Left renal pelvis (tissue), 4 donors: ENCODE measurements at regions not wholly inside any gene's neighbourhood (a gene's known extent, or its start where the extent isn't known, plus 50 kb on each side); places are given as distances from the start of the nearest gene placed in this dataset.

ENCODE experiments used
- DNase-seq, 4 donors: peaks; one replicate each; pipeline ENCODE4 v3.0.0-alpha.2; 2013; ENCODE audit warnings: low read depth in 4 of 4, low spot score in 3 of 4

GRCh38 chr20:60649541-60649940 is 602.5 kb upstream of the CDH4 start:
- DNase-seq, result no peak

DNA sequence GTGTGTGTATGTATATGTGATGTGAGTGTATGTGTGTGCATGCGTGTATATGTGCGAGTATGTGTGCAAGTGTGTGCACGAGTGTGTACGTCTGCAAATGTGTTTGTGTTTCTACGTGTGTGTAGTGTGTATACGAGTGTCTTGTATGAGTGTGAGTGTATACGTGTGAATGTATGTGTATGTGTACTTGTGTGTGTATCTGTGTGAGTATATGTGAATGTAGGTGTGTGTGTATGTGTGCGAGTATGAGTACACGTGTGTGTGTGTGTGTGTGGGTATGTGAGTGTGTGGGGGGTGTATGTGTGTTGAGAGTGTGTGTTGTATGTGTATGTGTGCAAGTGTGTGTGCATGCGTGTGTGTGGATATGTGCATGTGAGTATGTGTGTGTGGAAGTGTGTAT is 602.0 kb upstream of the CDH4 start:
- no peak for DNase-seq

GRCh38 chr20:60652046-60652445 is 600.0 kb upstream of the CDH4 start:
- DNase-seq, result no peak

GRCh38 chr20:60652615-60653014 is 599.4 kb upstream of the CDH4 start:
- no peak for DNase-seq

DNA sequence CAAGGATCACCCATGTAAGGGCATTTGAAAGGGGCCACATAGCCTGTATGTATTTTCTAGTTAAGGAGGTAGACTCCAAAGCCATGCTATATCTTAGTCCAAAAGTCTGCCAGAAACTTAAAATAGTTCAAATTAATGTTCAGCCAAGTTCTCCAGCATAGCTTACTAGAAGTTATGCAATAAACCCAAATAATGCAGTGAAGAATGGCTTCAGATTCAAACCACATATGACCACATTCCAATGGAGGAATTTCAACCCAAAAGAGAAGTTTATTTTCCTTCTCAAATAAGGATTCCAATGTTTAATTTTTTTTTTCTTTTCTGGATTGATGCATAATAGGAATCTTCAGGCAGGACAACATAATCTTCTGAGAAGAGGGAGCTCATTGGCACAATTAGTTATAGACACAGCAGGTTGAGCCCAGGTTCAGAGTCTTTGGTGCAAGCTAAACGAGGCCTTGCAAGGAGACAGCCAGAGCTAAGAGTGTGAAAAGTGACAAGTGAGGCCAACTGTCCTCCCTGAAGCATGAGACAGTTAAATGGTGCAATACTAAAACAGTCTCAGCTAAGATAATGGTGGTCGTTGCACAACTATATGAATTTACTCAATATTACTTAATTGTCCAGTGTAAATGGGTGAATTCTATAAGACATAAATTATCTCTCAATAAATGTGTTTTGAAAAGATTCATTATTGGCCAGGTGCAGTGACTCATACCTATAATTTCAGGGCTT is 598.8 kb upstream of the CDH4 start:
- DNase-seq, result no peak

DNA sequence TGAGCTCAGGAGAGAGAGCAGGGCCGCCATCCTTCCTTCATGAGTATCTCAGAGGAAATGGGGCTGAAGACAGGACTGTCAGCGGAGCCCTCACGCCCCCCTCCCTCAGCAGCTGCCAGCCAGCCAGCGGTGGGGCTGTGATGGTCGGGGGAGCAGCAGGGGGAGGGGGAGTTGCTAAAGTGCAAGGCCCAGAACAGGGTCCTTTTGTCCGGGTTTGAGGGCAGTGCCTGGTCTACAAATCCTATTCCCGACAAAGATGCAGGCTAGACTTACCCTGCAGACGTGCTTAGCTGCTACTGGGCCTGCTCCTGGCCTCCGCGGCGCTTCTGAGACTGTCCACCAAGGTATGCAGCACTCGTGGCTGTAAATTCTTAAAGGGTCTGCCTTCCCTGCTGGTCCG is 593.4 kb upstream of the CDH4 start:
- DNase-seq, result no peak

DNA sequence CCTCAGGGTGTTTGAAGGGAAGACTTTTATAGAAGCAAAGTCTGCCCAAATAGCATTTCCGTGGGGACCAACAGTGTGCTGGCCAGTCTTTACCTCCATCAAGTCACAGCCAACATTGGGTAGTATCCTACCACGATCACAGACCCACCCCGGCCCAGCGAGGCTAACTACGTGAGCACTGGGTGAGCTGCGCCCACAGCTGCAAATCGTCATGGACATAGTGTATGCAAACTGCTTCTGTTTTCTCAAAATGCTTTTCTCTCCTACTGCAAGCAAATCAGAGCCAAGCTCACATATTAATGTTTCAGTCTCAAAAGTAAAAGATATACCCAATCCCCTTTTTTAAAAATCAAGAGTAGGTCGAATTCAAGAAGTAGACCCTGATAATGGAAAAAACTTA is 592.8 kb upstream of the CDH4 start:
- no peak for DNase-seq

GRCh38 chr20:60662307-60662706 is 589.8 kb upstream of the CDH4 start:
- DNase-seq, result no peak

DNA sequence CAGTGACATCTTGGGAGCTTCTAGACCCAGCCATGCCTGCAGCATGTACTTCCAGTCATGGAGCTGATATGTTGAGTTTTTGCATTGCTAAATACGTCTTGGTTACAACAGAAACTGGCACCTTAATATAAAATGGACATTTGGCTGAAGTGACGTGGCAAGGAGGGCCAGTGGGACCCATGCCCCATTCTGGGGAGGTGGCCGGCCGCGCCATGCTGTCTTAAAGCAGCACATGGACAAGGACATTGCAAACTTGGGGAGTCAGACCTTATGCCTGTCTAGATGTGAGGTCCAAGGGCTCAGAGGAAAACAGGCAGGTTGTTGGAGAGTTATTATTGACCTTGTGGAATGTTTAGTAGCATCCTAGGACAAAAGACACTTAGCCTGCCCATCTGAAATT is 588.0 kb upstream of the CDH4 start:
- no peak for DNase-seq

- no peak for DNase-seq
Observed at GRCh38 chr20:60667641-60668040, 584.4 kb upstream of the CDH4 start.

DNA sequence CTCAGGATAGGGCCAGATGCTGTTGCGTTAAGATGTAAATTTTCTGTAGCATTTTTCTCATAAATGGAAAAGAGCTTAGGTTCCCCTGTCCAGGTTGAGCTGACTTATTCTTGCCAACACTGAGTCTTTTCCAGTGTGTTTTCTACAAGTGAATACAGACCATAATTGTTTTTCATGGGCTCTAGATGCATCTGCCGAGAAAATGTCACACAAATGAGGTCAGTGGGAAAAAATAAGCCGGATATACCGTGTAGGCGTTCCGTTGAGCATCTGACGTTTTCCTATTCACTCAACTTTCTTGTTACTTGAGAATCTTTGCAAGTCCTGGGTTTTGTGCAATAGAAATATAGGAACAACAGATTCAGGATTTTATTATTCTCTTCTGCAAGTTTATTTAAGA is 582.9 kb upstream of the CDH4 start:
- DNase-seq, result no peak

DNA sequence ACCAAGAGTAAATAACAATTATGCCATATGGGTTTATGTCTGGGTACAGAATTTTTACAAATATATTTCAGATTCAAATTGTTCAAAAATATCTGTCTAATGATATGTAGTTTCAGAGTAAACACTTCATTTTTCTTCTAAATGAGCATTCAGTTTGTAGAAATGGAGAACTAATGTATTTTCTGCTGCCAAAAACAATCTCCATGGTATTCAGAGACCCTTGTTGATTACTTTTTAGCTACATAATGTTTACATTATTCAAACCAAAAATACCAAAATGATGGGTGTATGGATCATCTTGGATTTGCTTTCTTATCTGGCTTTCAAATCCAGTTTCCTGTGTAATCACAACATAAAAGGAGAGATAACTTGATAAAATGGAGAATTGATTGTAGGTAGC is 576.0 kb upstream of the CDH4 start:
- DNase-seq, result no peak

GRCh38 chr20:60677819-60678218 is 574.2 kb upstream of the CDH4 start:
- DNase-seq, result no peak

DNA sequence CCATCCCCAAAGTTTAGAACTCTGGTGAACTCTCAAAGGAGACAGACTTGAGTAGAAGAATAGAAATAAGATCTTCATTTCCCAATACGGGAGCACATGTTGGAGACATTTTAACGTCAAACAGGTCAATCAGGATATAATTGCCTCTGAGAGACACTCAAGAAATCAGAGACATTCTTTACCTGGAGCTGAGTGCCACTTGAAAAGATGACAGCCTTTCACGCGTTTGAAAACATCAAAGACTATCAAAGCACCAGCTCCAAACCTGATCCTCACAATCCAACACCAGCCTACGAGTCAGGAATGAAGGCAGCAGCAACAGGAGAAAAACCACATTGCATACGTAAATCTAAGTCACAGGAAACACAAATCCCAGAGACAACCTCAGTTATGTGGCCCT is 571.5 kb upstream of the CDH4 start:
- no peak for DNase-seq

- DNase-seq, result no peak
Observed at GRCh38 chr20:60687213-60687612, 564.8 kb upstream of the CDH4 start.

GRCh38 chr20:60690771-60691170 is 561.3 kb upstream of the CDH4 start:
- DNase-seq, result no peak

GRCh38 chr20:60691966-60692615 is 560.0 kb upstream of the CDH4 start:
- no peak for DNase-seq

GRCh38 chr20:60693496-60694133 is 558.4 kb upstream of the CDH4 start:
- no peak for DNase-seq

GRCh38 chr20:60694763-60695162 is 557.3 kb upstream of the CDH4 start:
- no peak for DNase-seq

DNA sequence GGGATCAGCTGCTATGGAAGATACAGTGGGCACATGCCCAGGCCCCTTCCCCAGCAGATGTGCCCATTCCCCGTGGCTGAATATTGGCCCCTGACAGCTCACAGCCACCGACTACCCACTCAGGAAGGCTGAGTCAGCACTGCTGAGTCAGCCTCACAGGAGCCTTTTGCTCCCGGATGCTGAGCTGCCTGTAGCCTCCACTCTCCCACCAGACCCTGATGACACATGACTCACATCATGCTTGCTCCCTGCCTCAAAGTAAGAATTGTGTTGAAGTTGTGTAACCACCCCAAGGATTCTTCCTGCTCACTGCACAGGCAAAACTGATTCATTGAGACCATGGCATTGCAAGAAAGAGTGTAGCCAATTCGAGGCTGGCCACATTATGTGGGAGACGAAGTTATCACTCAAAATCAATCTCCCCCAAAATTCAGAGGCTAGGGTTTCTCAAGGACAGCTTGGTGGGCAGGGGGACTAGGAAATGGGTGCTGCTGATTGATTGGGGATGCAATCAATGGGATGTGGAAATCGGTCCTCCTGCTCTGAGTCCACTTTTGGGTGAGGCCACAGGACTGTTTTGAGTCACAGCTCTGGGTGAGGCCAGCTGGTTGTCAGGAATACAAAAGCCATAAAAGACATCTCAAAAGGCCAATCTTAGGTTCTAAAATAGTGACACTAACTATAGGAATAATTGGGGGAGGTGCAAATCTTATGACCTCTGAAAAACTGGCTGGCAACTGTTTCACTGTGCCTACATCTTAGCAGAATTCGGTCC is 556.6 kb upstream of the CDH4 start:
- DNase-seq, result no peak

GRCh38 chr20:60697252-60697651 is 554.8 kb upstream of the CDH4 start:
- no peak for DNase-seq
